Left lung (tissue), 4 donors: ENCODE measurements at regions not wholly inside any gene's neighbourhood (a gene's known extent, or its start where the extent isn't known, plus 50 kb on each side); places are given as distances from the start of the nearest gene placed in this dataset.

Experiments
- ATAC-seq: fragments of 200-7000 bp; cut with Tn5 transposase; one replicate; pipeline ENCODE4 v1.9.1; 2020; ENCODE audit warnings: moderate library complexity
- DNase-seq, 4 donors: peaks; one replicate each; pipeline ENCODE4 v3.0.0-alpha.2; 2013 to 2020
- H3K27ac ChIP-seq, 2 donors: fragments of 200-600 bp; sonication (generic) in 1 of 2; one replicate each; pipeline versions ENCODE4 v1.5.0 to v1.8.0; 2020 to 2021
- H3K27me3 ChIP-seq, 2 donors: fragments of 200-600 bp; sonication (generic) in 1 of 2; one replicate each; pipeline versions ENCODE4 v1.5.0 to v1.8.0; 2020 to 2021
- H3K36me3 ChIP-seq, 2 donors: fragments of 200-600 bp; sonication (generic) in 1 of 2; one replicate each; pipeline versions ENCODE4 v1.5.0 to v1.8.0; 2020 to 2021
- H3K4me1 ChIP-seq, 2 donors: fragments of 200-600 bp; one replicate each; pipeline ENCODE4 v1.8.0; 2021
- H3K4me3 ChIP-seq, 2 donors: fragments of 200-600 bp; sonication (generic) in 1 of 2; one replicate each; pipeline versions ENCODE4 v1.5.0 to v1.8.0; 2020 to 2021; ENCODE audit warnings: mild to moderate bottlenecking in 1 of 2
- H3K9me3 ChIP-seq, 2 donors: fragments of 200-600 bp; sonication (generic) in 1 of 2; one replicate each; pipeline versions ENCODE4 v1.5.0 to v1.8.0; 2020 to 2021
- intact Hi-C, 2 donors: fragments of 100-400 bp; cut with DNase I; formaldehyde crosslinking; loops; one replicate each; pipeline versions ENCODE4 v1.11.2 to v1.14.2; 2022
- TF ChIP-seq, protein P1 (sequence below), 2 donors: fragments of 200-600 bp; sonication (generic) in 1 of 2; IDR thresholded peaks; one replicate each; pipeline versions ENCODE4 v1.5.0 to v1.8.0; 2021; ENCODE audit warnings: antibody characterized with exemption in 2 of 2
- donor health status: DM: no; HTN: yes; CAD: no.
- donor health status: DM: no; HTN: no; CAD: no.

DNA sequence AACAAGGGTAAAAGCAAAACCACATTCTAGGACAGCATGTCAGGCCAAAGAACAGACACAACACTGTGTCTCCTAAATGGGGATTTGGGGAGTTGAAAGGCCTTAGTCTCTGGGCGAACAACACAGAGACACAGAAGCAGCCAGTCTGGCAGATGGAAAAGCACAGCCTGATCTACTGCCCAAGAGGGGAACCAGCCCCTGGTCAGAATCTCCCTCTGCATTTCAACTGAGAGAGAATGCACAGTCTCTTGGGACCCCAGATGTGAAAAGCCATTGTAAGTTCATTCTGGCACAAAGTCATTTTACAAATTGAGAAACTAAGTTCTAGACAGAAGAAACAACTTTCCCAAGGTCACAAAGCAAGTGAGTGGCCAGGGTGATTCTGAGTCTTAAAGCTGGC, 331.7 kb downstream of the TNS1 start:
- H3K9me3 ChIP-seq = no peaks in the 10 kb centered on the region
- H3K36me3 ChIP-seq = no peaks in the 10 kb centered on the region
- ATAC-seq (no peak), DNase-seq (no peak)
- H3K27me3 ChIP-seq = no peaks in the 10 kb centered on the region
- TF ChIP-seq, protein P1, sequence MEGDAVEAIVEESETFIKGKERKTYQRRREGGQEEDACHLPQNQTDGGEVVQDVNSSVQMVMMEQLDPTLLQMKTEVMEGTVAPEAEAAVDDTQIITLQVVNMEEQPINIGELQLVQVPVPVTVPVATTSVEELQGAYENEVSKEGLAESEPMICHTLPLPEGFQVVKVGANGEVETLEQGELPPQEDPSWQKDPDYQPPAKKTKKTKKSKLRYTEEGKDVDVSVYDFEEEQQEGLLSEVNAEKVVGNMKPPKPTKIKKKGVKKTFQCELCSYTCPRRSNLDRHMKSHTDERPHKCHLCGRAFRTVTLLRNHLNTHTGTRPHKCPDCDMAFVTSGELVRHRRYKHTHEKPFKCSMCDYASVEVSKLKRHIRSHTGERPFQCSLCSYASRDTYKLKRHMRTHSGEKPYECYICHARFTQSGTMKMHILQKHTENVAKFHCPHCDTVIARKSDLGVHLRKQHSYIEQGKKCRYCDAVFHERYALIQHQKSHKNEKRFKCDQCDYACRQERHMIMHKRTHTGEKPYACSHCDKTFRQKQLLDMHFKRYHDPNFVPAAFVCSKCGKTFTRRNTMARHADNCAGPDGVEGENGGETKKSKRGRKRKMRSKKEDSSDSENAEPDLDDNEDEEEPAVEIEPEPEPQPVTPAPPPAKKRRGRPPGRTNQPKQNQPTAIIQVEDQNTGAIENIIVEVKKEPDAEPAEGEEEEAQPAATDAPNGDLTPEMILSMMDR (IDR thresholded peaks at IDR 0.05) = no peak
- no peaks in the 10 kb centered on the region for H3K4me1 ChIP-seq
- H3K4me3 ChIP-seq = no peak overlapping the region
- intact Hi-C loops = no loop called here
- no peak overlapping the region for H3K27ac ChIP-seq

GRCh38 chr2:217669831-217670230, 333.0 kb downstream of the TNS1 start:
- TF ChIP-seq, protein P1 (IDR thresholded peaks at IDR 0.05) = no peak
- H3K36me3 ChIP-seq = no peaks in the 10 kb centered on the region
- H3K27ac ChIP-seq = no peak overlapping the region
- ATAC-seq (no peak), DNase-seq (no peak)
- intact Hi-C loops = no loop called here
- no peaks in the 10 kb centered on the region for H3K4me1 ChIP-seq
- no peak overlapping the region for H3K4me3 ChIP-seq
- no peaks in the 10 kb centered on the region for H3K27me3 ChIP-seq
- no peaks in the 10 kb centered on the region for H3K9me3 ChIP-seq

DNA sequence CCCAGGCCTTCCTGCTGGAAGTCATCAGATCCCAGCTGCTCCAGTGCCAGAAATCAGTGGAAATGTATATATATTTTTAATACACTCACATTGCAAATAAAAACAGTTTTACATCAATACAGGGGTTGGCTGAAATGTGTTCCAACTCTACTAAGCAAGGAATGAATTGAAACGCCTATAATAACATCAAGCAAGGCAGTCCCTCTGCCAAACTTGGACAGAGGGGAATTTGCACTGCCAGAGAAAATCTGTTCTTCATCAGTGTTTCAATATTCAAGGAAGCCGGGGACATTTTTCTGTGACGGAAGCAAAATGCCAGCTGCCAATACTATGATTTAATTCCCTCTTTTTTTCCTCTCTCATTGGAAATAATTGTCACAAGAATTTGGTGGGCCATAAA, 335.3 kb downstream of the TNS1 start:
- TF ChIP-seq, protein P1 (IDR thresholded peaks at IDR 0.05) = no peak
- intact Hi-C loops = no loop called here
- no peaks in the 10 kb centered on the region for H3K4me1 ChIP-seq
- no peak overlapping the region for H3K27ac ChIP-seq
- H3K36me3 ChIP-seq = no peaks in the 10 kb centered on the region
- H3K27me3 ChIP-seq = no peaks in the 10 kb centered on the region
- DNase-seq (peak in 2 of 4 donors; percentile 76 to 84), ATAC-seq (no peak)
- H3K4me3 ChIP-seq = no peak overlapping the region
- H3K9me3 ChIP-seq = no peaks in the 10 kb centered on the region

GRCh38 chr2:217667035-217667434, 335.8 kb downstream of the TNS1 start:
- Histone ChIP-seq H3K36me3 (no peaks in the 10 kb centered on the region), H3K4me3 (no peak overlapping the region), H3K9me3 (no peaks in the 10 kb centered on the region), H3K27ac (no peak overlapping the region), H3K4me1 (no peaks in the 10 kb centered on the region), H3K27me3 (no peaks in the 10 kb centered on the region)
- TF ChIP-seq, protein P1 (IDR thresholded peaks at IDR 0.05) = no peak
- intact Hi-C loops = no loop called here
- peak in 1 of 4 donors; percentile 33 for DNase-seq
- no peak for ATAC-seq

- H3K9me3 ChIP-seq = no peaks in the 10 kb centered on the region
- no peaks in the 10 kb centered on the region for H3K4me1 ChIP-seq
- TF ChIP-seq, protein P1 (IDR thresholded peaks at IDR 0.05) = no peak
- no peaks in the 10 kb centered on the region for H3K27me3 ChIP-seq
- H3K27ac ChIP-seq = no peak overlapping the region
- H3K36me3 ChIP-seq = no peaks in the 10 kb centered on the region
- no peak for DNase-seq
- no peak for ATAC-seq
- intact Hi-C loops = no loop called here
- H3K4me3 ChIP-seq = no peak overlapping the region
Observed at GRCh38 chr2:217666338-217666737, 336.5 kb downstream of the TNS1 start.
